Adrenal gland (tissue), 5 donors: ENCODE measurements at regions not wholly inside any gene's neighbourhood (a gene's known extent, or its start where the extent isn't known, plus 50 kb on each side); places are given as distances from the start of the nearest gene placed in this dataset.

ENCODE experiments used
- POLR2A ChIP-seq, 2 donors: fragments of 450-650 bp; IDR thresholded peaks; one replicate each; pipeline ENCODE4 v1.6.1; 2017; ENCODE audit warnings: antibody characterized with exemption in 2 of 2, mild to moderate bottlenecking in 2 of 2, moderate library complexity in 1 of 2
- TF ChIP-seq, protein P1 (sequence below), 6 experiments: fragments of 450-650 bp in 4 of 6; fragments of 200-600 bp in 2 of 6; sonication (generic) in 1 of 6; IDR thresholded peaks; 1 replicate in 5 of 6; 2 replicates in 1 of 6; pipeline versions ENCODE4 v1.5.1 to v1.8.0; 2016 to 2021; ENCODE audit warnings: antibody characterized with exemption in 6 of 6, mild to moderate bottlenecking in 2 of 6, moderate library complexity in 1 of 6
- donor health status: DM: no; HTN: no; CAD: no.

DNA sequence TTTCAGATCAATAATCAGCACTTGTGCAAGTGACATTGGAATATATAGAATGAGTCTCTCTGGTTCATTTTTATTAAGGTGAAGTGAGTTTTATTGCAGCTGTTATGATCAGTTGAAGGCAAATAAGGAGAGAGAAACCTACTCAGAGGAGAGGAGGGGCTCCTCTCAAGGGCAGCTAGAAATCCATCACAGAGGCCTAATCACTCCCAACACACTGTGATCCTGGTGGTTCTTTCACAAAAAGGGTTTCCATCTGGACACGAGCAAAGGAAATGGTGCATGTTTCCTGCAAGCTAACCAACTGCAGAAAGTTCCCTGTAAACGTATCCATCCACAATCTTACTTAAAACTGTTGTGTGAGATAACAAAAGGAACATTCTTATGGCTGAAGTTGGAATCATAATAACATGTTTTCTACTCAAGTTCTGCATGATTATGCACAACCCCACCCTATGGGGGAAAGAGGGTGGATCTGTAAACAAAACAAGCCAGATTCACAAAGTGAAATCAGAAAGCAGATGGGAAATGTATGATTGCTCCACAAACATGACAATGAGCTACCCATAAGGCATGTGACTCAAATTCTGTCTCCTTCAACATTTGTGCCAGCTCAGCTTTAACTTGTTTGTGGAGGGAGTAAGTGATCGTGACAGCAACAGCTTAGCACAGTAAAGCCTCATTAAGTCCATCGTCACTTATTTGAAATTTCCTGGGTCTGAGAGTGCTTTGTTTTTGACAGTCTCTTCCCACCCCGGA, 141.2 kb upstream of the ST6GALNAC5 start:
- TF ChIP-seq, protein P1, sequence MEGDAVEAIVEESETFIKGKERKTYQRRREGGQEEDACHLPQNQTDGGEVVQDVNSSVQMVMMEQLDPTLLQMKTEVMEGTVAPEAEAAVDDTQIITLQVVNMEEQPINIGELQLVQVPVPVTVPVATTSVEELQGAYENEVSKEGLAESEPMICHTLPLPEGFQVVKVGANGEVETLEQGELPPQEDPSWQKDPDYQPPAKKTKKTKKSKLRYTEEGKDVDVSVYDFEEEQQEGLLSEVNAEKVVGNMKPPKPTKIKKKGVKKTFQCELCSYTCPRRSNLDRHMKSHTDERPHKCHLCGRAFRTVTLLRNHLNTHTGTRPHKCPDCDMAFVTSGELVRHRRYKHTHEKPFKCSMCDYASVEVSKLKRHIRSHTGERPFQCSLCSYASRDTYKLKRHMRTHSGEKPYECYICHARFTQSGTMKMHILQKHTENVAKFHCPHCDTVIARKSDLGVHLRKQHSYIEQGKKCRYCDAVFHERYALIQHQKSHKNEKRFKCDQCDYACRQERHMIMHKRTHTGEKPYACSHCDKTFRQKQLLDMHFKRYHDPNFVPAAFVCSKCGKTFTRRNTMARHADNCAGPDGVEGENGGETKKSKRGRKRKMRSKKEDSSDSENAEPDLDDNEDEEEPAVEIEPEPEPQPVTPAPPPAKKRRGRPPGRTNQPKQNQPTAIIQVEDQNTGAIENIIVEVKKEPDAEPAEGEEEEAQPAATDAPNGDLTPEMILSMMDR (IDR thresholded peaks at IDR 0.05) = no peak
- no peak for TF ChIP-seq POLR2A (IDR thresholded peaks at IDR 0.05)
